GDM1 (cell line): ENCODE measurements at regions not wholly inside any gene's neighbourhood (a gene's known extent, or its start where the extent isn't known, plus 50 kb on each side); places are given as distances from the start of the nearest gene placed in this dataset.
"Not testable (repeated sequence)": the region's sequence is repeated elsewhere in the genome, so short reads cannot be mapped to it uniquely, and the experiment has no call there.

Experiments
- DNase-seq: peaks from one replicate; lab custom pipeline; 2025; lab: John Stamatoyannopoulos, UW

GRCh38 chr17:6893382-6894205 is 62.1 kb upstream of the TEKT1 start:
- DNase-seq, result no peak

- no peak for DNase-seq
Measured at GRCh38 chr17:6894206-6894528, 62.6 kb upstream of the TEKT1 start.

- no peak for DNase-seq
Measured at GRCh38 chr17:6901086-6901485, 69.6 kb upstream of the TEKT1 start.

- DNase-seq, result no peak
Measured at GRCh38 chr17:6903326-6903900, 71.9 kb upstream of the TEKT1 start.

GRCh38 chr17:6908807-6909206 is 77.3 kb upstream of the TEKT1 start:
- no peak for DNase-seq

GRCh38 chr17:6910987-6911603 is 79.6 kb upstream of the TEKT1 start:
- peak; percentile 13 for DNase-seq

GRCh38 chr17:6912110-6913051 is 80.9 kb upstream of the TEKT1 start:
- DNase-seq, result no peak

- peak; percentile 57 for DNase-seq
Measured at GRCh38 chr17:6913608-6914443, 82.0 kb upstream of the ALOX12 start.

GRCh38 chr17:6914711-6915110 is 81.1 kb upstream of the ALOX12 start:
- DNase-seq, result no peak

- no peak for DNase-seq
Measured at GRCh38 chr17:6915620-6916019, 80.2 kb upstream of the ALOX12 start.

GRCh38 chr17:6919158-6919557 is 76.7 kb upstream of the ALOX12 start:
- DNase-seq, result no peak

- DNase-seq, result no peak
Measured at GRCh38 chr17:6923385-6923784, 72.5 kb upstream of the ALOX12 start.

GRCh38 chr17:6924208-6924607 is 71.6 kb upstream of the ALOX12 start:
- no peak for DNase-seq

GRCh38 chr17:6926667-6927066 is 69.2 kb upstream of the ALOX12 start:
- no peak for DNase-seq

- no peak for DNase-seq
Measured at GRCh38 chr17:6927290-6928126, 68.3 kb upstream of the ALOX12 start.

- DNase-seq, result no peak
Measured at GRCh38 chr17:6928193-6928592, 67.7 kb upstream of the ALOX12 start.

GRCh38 chr17:6930749-6931148 is 65.1 kb upstream of the ALOX12 start:
- DNase-seq, result no peak

- DNase-seq, result not testable (repeated sequence)
Measured at GRCh38 chr17:6934544-6934943, 61.3 kb upstream of the ALOX12 start.

GRCh38 chr17:6936370-6937028 is 59.4 kb upstream of the ALOX12 start:
- DNase-seq, result no peak

- DNase-seq, result no peak
Measured at GRCh38 chr17:6938637-6939036, 57.2 kb upstream of the ALOX12 start.
